ENCODE measurements at regions not wholly inside any gene's neighbourhood (a gene's known extent, or its start where the extent isn't known, plus 50 kb on each side); places are given as distances from the start of the nearest gene placed in this dataset.

DNA sequence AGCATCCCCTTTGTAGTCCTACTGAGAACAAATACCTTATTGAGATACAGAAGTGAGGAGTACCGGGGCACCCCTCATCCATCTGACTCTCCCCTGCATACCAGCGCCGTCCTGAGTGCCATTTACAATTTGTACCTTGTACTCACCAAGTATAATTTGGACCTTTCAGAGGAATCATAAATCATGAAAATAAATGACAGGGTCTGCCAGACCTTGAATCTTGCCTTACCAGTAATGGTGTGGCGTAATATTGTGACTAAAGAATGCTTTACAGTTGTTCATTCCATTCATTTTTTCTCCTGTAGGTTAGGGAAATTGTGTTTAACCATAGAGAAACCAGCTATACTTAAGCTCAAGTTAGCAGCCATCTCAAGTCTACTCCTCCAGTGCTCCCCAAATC is 243.7 kb upstream of the RGS6 start:
- no peaks in the 10 kb centered on the region for H3K9me3 ChIP-seq (ENCODE audit: control insufficient read depth in 1 of 2, low read length in 2 of 2)
- no peak overlapping the region for H3K4me3 ChIP-seq (ENCODE audit: low read depth in 1 of 2, low read length in 2 of 2)
- no peak overlapping the region for H3K27ac ChIP-seq (ENCODE audit: low read length)
- H3K27me3 ChIP-seq (ENCODE audit: low read depth, low read length) = no peaks in the 10 kb centered on the region
- peaks cover 7 to 14% of the 10 kb centered on the region in 2 donors for H3K36me3 ChIP-seq (ENCODE audit: control insufficient read depth in 1 of 2, insufficient read depth in 2 of 2, low read length in 2 of 2)
- peaks cover 0 to 7% of the 10 kb centered on the region in 2 donors for H3K4me1 ChIP-seq (ENCODE audit: control insufficient read depth in 1 of 2, insufficient read depth in 2 of 2, low read length in 2 of 2)

DNA sequence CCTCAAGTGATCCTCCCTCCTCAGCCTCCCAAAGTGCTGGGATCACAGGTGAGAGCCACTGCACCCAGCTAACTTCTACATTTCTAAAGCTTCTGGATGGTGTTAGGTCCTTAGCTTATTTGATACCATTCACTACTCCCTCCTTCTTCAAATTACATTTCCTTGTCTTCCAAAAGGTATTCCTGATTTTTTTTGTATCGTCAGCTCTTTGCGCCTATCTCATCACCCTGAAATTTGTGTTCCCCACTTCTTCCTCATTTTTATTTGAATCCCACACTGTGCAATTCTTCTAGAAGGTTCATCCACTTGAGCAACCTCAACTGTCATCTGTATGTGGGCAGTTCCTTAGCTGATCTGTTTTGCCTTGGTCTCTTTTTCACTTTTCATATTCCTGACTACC is 241.8 kb upstream of the RGS6 start:
- no peaks in the 10 kb centered on the region for H3K9me3 ChIP-seq (ENCODE audit: control insufficient read depth in 1 of 2, low read length in 2 of 2)
- H3K4me3 ChIP-seq (ENCODE audit: low read depth in 1 of 2, low read length in 2 of 2) = no peak overlapping the region
- peaks cover 0 to 7% of the 10 kb centered on the region in 2 donors for H3K4me1 ChIP-seq (ENCODE audit: control insufficient read depth in 1 of 2, insufficient read depth in 2 of 2, low read length in 2 of 2)
- H3K36me3 ChIP-seq (ENCODE audit: control insufficient read depth in 1 of 2, insufficient read depth in 2 of 2, low read length in 2 of 2) = peaks cover 0 to 7% of the 10 kb centered on the region in 2 donors
- no peaks in the 10 kb centered on the region for H3K27me3 ChIP-seq (ENCODE audit: low read depth, low read length)
- H3K27ac ChIP-seq (ENCODE audit: low read length) = no peak overlapping the region

DNA sequence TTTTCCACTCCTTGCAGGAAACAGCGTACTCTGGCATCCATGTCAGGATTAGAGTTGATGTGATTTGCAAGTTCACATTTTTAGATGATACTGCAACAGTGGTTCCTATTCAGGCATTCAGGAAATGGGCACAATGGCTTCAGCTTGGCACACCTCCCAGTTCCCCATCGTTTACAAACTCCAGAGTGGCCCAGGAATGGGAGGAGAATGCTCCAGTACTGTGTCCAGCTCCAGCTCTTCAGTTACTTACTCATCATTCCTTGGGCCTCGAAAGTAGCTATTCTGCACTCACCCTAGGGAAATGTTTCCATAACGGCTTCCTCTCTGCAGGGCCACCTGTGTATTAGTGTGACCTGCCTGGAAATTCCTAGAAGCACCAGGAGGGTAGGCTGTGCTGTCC is 239.7 kb upstream of the RGS6 start:
- Histone ChIP-seq H3K4me1 (ENCODE audit: control insufficient read depth in 1 of 2, insufficient read depth in 2 of 2, low read length in 2 of 2) (peaks cover 0 to 3% of the 10 kb centered on the region in 2 donors), H3K27ac (ENCODE audit: low read length) (no peak overlapping the region), H3K9me3 (ENCODE audit: control insufficient read depth in 1 of 2, low read length in 2 of 2) (no peaks in the 10 kb centered on the region), H3K27me3 (ENCODE audit: low read depth, low read length) (no peaks in the 10 kb centered on the region), H3K36me3 (ENCODE audit: control insufficient read depth in 1 of 2, insufficient read depth in 2 of 2, low read length in 2 of 2) (peaks cover 0 to 7% of the 10 kb centered on the region in 2 donors), H3K4me3 (ENCODE audit: low read depth in 1 of 2, low read length in 2 of 2) (no peak overlapping the region)

DNA sequence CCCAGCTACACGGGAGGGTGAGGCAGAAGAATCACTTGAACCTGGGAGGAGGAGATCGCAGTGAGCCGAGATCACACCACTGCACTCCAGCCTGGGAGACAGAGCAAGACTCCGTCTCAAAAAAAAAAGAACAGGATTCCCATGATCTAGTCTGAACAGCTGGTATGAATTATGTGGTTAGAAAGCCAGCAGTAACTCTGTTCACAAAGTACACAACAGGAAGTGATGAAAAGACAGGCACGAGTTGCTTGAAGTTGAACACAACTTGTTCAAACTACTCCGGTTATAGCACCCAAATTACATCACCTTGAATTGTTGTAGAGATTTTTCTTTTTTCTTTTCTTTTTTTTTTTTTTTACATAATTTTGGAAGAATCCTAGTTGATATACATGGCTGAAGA is 238.8 kb upstream of the RGS6 start:
- Histone ChIP-seq H3K27me3 (ENCODE audit: low read depth, low read length) (no peaks in the 10 kb centered on the region), H3K27ac (ENCODE audit: low read length) (no peak overlapping the region), H3K9me3 (ENCODE audit: control insufficient read depth in 1 of 2, low read length in 2 of 2) (no peaks in the 10 kb centered on the region), H3K4me1 (ENCODE audit: control insufficient read depth in 1 of 2, insufficient read depth in 2 of 2, low read length in 2 of 2) (no peaks in the 10 kb centered on the region), H3K36me3 (ENCODE audit: control insufficient read depth in 1 of 2, insufficient read depth in 2 of 2, low read length in 2 of 2) (peaks cover 0 to 7% of the 10 kb centered on the region in 2 donors), H3K4me3 (ENCODE audit: low read depth in 1 of 2, low read length in 2 of 2) (no peak overlapping the region)

DNA sequence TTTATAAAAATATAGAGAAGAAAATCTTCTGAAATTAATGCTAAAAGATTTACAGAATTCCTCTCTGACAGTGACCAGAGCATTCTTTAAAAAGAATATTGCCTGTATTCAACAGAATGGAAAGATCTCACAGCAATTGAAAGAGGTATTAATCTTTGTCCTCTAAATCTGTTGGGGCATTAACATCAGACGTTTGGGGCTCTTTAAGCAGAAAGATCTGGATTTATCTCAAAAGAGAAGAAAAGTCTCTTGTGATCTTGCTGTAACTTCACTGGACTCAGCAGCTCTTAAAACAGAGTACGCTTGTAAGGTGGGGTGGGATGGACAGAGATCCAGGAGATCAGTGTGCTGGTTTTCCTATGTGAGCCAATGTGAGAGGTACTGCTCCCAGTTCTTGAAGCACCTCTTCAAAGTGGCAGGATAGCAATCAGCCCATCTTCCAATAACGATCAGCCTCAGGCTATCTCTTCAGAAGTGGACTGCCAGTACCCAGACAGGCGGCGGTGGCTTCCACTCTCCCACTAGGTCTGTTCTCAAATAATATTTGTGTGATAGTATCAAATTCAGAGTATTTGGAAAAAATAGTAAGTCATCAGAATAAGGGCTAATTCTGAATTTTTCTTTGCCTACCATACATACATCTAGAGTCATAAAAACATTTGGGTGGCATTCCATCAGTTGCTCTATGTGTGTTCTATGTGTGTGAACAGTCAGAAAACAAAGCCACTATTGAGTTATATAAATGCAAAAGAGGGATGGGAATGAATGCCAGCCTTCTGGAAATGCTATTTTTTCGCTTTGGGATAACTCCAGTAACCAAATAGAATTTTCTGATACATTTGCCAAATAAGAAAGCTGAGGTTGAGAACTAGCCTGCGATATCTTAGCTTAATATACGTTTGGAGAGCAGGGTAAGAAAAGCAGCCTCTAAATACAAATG is 237.4 kb upstream of the RGS6 start:
- Histone ChIP-seq H3K27ac (ENCODE audit: low read length) (no peak overlapping the region), H3K4me1 (ENCODE audit: control insufficient read depth in 1 of 2, insufficient read depth in 2 of 2, low read length in 2 of 2) (no peaks in the 10 kb centered on the region), H3K9me3 (ENCODE audit: control insufficient read depth in 1 of 2, low read length in 2 of 2) (no peaks in the 10 kb centered on the region), H3K27me3 (ENCODE audit: low read depth, low read length) (no peaks in the 10 kb centered on the region), H3K4me3 (ENCODE audit: low read depth in 1 of 2, low read length in 2 of 2) (no peak overlapping the region), H3K36me3 (ENCODE audit: control insufficient read depth in 1 of 2, insufficient read depth in 2 of 2, low read length in 2 of 2) (peaks cover 4 to 11% of the 10 kb centered on the region in 2 donors)

DNA sequence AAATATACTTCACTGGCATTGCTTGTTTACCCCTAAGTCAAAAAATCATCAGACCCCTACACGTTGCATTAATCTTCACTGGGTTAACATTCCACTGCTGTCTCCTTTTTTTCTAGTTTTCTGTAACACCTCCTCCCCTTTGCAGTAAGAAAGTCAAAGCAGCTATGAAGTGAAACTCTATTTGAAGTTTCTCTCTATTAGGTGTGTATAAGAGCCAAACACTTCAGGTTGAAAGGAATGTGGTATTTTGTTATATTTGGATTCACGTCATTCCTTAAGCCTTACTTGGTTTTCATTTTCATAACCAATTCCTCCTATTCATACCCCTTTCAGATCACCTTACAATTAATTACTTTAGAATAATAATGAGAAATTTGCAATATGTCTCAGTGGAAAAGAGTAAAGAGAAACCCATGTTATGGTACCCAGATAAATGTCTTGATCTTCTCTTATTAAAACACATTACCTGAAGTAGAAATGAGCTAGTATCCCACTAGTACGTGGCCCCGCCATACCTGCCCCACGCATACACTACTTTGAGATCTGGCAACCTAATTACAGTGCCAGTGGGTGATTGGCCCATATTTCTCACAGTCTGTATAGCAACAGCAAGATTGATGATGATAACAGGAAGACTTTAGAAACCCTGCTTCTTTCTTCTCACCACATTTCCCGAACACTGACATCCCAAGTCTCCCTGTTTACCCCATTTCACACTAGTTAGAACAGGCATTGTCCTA is 236.4 kb upstream of the RGS6 start:
- Histone ChIP-seq H3K27me3 (ENCODE audit: low read depth, low read length) (no peaks in the 10 kb centered on the region), H3K27ac (ENCODE audit: low read length) (no peak overlapping the region), H3K4me3 (ENCODE audit: low read depth in 1 of 2, low read length in 2 of 2) (no peak overlapping the region), H3K4me1 (ENCODE audit: control insufficient read depth in 1 of 2, insufficient read depth in 2 of 2, low read length in 2 of 2) (no peaks in the 10 kb centered on the region), H3K9me3 (ENCODE audit: control insufficient read depth in 1 of 2, low read length in 2 of 2) (no peaks in the 10 kb centered on the region), H3K36me3 (ENCODE audit: control insufficient read depth in 1 of 2, insufficient read depth in 2 of 2, low read length in 2 of 2) (peaks cover 4 to 6% of the 10 kb centered on the region in 2 donors)

DNA sequence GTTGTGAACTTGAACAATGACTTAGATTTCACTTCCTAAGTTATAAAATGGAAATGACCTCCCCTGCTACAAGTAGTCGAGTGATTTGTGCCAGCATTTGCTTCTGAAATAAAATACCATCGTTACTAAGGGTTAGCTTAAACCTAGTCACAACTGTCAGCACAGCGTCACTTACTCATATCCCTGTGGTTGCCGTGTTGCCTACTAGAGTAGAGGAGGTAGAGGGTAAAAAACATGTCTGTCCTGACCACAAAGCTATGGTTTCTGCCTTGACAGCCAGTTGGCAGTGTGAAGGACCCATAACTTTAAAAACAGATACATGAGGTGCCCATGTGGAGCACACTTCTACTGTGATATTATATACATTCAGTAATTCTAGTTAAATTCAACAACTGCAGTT is 234.2 kb upstream of the RGS6 start:
- no peak overlapping the region for H3K4me3 ChIP-seq (ENCODE audit: low read depth in 1 of 2, low read length in 2 of 2)
- H3K36me3 ChIP-seq (ENCODE audit: control insufficient read depth in 1 of 2, insufficient read depth in 2 of 2, low read length in 2 of 2) = peaks cover 4% of the 10 kb centered on the region in 2 donors
- H3K4me1 ChIP-seq (ENCODE audit: control insufficient read depth in 1 of 2, insufficient read depth in 2 of 2, low read length in 2 of 2) = peaks cover 0 to under 1% of the 10 kb centered on the region in 2 donors
- H3K9me3 ChIP-seq (ENCODE audit: control insufficient read depth in 1 of 2, low read length in 2 of 2) = no peaks in the 10 kb centered on the region
- H3K27ac ChIP-seq (ENCODE audit: low read length) = no peak overlapping the region
- no peaks in the 10 kb centered on the region for H3K27me3 ChIP-seq (ENCODE audit: low read depth, low read length)

DNA sequence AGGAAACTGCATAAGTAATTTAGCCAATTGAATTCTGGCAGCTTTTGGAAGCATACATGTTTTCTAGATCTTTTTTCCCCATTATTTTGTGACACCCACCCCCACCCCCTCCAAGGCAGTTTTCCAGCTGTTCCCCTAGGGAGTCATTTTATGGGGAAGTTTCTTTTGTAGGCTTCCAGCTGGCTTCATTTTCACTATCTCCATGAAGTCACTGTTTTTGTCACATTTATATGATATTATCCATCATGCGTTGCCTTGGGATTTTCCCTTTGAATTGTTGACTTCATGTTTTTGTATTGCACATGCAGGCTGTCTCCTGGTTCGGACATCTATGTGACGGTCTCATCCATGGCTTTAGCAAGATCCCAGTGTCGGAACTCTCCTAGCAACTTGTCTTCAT is 233.6 kb upstream of the RGS6 start:
- no peaks in the 10 kb centered on the region for H3K9me3 ChIP-seq (ENCODE audit: control insufficient read depth in 1 of 2, low read length in 2 of 2)
- H3K4me3 ChIP-seq (ENCODE audit: low read depth in 1 of 2, low read length in 2 of 2) = no peak overlapping the region
- H3K4me1 ChIP-seq (ENCODE audit: control insufficient read depth in 1 of 2, insufficient read depth in 2 of 2, low read length in 2 of 2) = peaks cover 0 to 7% of the 10 kb centered on the region in 2 donors
- peaks cover 4 to 9% of the 10 kb centered on the region in 2 donors for H3K36me3 ChIP-seq (ENCODE audit: control insufficient read depth in 1 of 2, insufficient read depth in 2 of 2, low read length in 2 of 2)
- H3K27me3 ChIP-seq (ENCODE audit: low read depth, low read length) = no peaks in the 10 kb centered on the region
- no peak overlapping the region for H3K27ac ChIP-seq (ENCODE audit: low read length)

DNA sequence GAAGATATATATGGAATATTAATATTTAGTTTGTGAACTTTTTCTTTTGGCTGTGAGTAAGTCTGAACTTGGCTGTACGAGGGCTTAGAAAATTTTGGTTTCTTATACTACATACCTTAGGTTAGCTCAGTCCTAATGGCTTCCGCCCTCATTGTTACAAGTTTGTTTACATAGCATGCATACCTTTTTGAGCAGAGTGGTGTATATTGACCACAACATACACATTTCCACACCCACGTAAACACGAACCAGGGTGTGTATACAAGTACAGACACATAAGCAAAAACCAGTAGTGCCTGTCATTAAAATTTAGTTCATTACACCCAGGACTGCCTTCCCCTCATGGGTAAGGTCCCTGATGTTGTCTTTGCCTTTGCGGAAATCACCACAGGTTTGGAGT is 230.2 kb upstream of the RGS6 start:
- Histone ChIP-seq H3K4me3 (ENCODE audit: low read depth in 1 of 2, low read length in 2 of 2) (no peak overlapping the region), H3K4me1 (ENCODE audit: control insufficient read depth in 1 of 2, insufficient read depth in 2 of 2, low read length in 2 of 2) (peaks cover 0 to 7% of the 10 kb centered on the region in 2 donors), H3K27ac (ENCODE audit: low read length) (no peak overlapping the region), H3K27me3 (ENCODE audit: low read depth, low read length) (no peaks in the 10 kb centered on the region), H3K36me3 (ENCODE audit: control insufficient read depth in 1 of 2, insufficient read depth in 2 of 2, low read length in 2 of 2) (peaks cover 21 to 23% of the 10 kb centered on the region in 2 donors), H3K9me3 (ENCODE audit: control insufficient read depth in 1 of 2, low read length in 2 of 2) (no peaks in the 10 kb centered on the region)

DNA sequence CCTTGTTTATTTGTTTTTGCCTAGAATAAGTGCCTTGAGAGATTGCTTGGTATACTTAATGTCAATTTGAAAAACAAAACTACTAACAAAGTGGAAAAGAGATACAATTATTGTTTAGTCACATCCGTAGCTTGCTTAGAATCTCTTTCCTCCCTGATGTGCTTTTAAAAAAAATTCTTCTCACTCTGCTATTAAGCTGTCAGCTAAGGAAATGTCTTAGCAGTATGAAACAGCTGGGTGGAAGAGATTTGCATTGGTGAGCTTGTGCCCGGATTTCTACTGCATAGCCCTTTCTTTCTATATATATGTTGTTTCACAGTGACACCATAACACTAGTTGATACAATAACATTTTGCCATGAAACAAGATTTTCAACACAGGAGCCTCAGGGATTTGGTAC is 229.4 kb upstream of the RGS6 start:
- no peaks in the 10 kb centered on the region for H3K9me3 ChIP-seq (ENCODE audit: control insufficient read depth in 1 of 2, low read length in 2 of 2)
- peaks cover 21 to 23% of the 10 kb centered on the region in 2 donors for H3K36me3 ChIP-seq (ENCODE audit: control insufficient read depth in 1 of 2, insufficient read depth in 2 of 2, low read length in 2 of 2)
- H3K4me1 ChIP-seq (ENCODE audit: control insufficient read depth in 1 of 2, insufficient read depth in 2 of 2, low read length in 2 of 2) = peaks cover 0 to 7% of the 10 kb centered on the region in 2 donors
- H3K27me3 ChIP-seq (ENCODE audit: low read depth, low read length) = no peaks in the 10 kb centered on the region
- H3K4me3 ChIP-seq (ENCODE audit: low read depth in 1 of 2, low read length in 2 of 2) = no peak overlapping the region
- H3K27ac ChIP-seq (ENCODE audit: low read length) = no peak overlapping the region

DNA sequence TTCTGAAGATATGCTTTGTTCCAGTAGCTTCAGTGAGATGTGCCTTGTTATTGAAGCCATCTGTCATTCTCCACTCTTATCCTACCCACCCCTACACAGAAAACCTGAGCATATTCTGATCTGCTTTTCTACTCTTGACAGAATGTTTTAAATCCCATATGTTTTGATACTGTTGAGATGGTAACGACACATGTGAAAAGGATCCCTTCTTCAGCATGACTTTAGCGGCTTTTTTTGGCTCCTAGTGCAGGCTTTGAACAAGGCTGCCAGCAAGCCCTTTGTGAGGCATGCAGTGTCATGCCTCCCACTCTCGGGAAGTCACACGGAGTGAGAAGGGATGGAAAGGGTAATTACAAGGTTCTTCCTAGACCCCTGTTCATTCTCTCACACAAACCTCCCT is 228.8 kb upstream of the RGS6 start:
- peaks cover 0 to 7% of the 10 kb centered on the region in 2 donors for H3K4me1 ChIP-seq (ENCODE audit: control insufficient read depth in 1 of 2, insufficient read depth in 2 of 2, low read length in 2 of 2)
- no peaks in the 10 kb centered on the region for H3K9me3 ChIP-seq (ENCODE audit: control insufficient read depth in 1 of 2, low read length in 2 of 2)
- no peak overlapping the region for H3K27ac ChIP-seq (ENCODE audit: low read length)
- H3K36me3 ChIP-seq (ENCODE audit: control insufficient read depth in 1 of 2, insufficient read depth in 2 of 2, low read length in 2 of 2) = peaks cover 21 to 23% of the 10 kb centered on the region in 2 donors
- no peaks in the 10 kb centered on the region for H3K27me3 ChIP-seq (ENCODE audit: low read depth, low read length)
- H3K4me3 ChIP-seq (ENCODE audit: low read depth in 1 of 2, low read length in 2 of 2) = no peak overlapping the region
